NT2/D1 (cell line): ENCODE measurements at regions not wholly inside any gene's neighbourhood (a gene's known extent, or its start where the extent isn't known, plus 50 kb on each side); places are given as distances from the start of the nearest gene placed in this dataset.

ENCODE experiments used
- SUZ12 ChIP-seq: IDR thresholded peaks from 2 replicates; pipeline ENCODE4 v1.6.1; 2011; ENCODE audit not compliant: insufficient read length, insufficient read depth; ENCODE audit errors: extremely low read depth
- YY1 ChIP-seq: IDR thresholded peaks from 2 replicates; pipeline ENCODE4 v1.6.1; 2011; ENCODE audit not compliant: insufficient read length, insufficient read depth
- ZNF274 ChIP-seq: IDR thresholded peaks from 2 replicates; pipeline ENCODE4 v1.6.1; 2011; ENCODE audit warnings: mild to moderate bottlenecking, low read depth, low read length

- TF ChIP-seq YY1 (no peak), SUZ12 (no peak), ZNF274 (no peak)
Measured at GRCh38 chr10:93152136-93152535, 78.4 kb downstream of the CYP26A1 start.
